ENCODE measurements at regions not wholly inside any gene's neighbourhood (a gene's known extent, or its start where the extent isn't known, plus 50 kb on each side); places are given as distances from the start of the nearest gene placed in this dataset.

- ChIA-PET POLR2A (no interaction called here), CTCF (interaction anchor here (0.7 kb wide), 1 partner anchor 26 kb away, joined by 3 read pairs; no protein-coding TSS in a partner anchor)
- no peak for DNase-seq (ENCODE audit: extremely low spot score)
- TF ChIP-seq, protein P1, sequence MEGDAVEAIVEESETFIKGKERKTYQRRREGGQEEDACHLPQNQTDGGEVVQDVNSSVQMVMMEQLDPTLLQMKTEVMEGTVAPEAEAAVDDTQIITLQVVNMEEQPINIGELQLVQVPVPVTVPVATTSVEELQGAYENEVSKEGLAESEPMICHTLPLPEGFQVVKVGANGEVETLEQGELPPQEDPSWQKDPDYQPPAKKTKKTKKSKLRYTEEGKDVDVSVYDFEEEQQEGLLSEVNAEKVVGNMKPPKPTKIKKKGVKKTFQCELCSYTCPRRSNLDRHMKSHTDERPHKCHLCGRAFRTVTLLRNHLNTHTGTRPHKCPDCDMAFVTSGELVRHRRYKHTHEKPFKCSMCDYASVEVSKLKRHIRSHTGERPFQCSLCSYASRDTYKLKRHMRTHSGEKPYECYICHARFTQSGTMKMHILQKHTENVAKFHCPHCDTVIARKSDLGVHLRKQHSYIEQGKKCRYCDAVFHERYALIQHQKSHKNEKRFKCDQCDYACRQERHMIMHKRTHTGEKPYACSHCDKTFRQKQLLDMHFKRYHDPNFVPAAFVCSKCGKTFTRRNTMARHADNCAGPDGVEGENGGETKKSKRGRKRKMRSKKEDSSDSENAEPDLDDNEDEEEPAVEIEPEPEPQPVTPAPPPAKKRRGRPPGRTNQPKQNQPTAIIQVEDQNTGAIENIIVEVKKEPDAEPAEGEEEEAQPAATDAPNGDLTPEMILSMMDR (IDR thresholded peaks at IDR 0.05; ENCODE audit: control extremely low read depth, extremely low read depth, low read depth, missing control alignments), result no peak
Observed at GRCh38 chr17:12485361-12485906, 180.3 kb upstream of the MYOCD start.

- CTCF ChIA-PET, result interaction anchor here (1.5 kb wide), 1 partner anchor 11 kb away, joined by 3 read pairs; no protein-coding TSS in a partner anchor
Observed at GRCh38 chr17:12489325-12489724, 176.4 kb upstream of the MYOCD start.

GRCh38 chr17:12492450-12492849, 173.2 kb upstream of the MYOCD start:
- ChIA-PET POLR2A (no interaction called here), CTCF (interaction anchor here (1.0 kb wide), 1 partner anchor 20 kb away, joined by 3 read pairs; no protein-coding TSS in a partner anchor)
- no peak for DNase-seq (ENCODE audit: extremely low spot score)
- TF ChIP-seq, protein P1 (IDR thresholded peaks at IDR 0.05; ENCODE audit: control extremely low read depth, extremely low read depth, low read depth, missing control alignments), result no peak

More at GRCh38 chr17:12489325-12489724, 176.4 kb upstream of the MYOCD start:
- TF ChIP-seq, protein P1 (IDR thresholded peaks at IDR 0.05; ENCODE audit: control extremely low read depth, extremely low read depth, low read depth, missing control alignments), result no peak
- POLR2A ChIA-PET, result no interaction called here
- DNase-seq (ENCODE audit: extremely low spot score), result no peak

- DNase-seq (ENCODE audit: extremely low spot score), result no peak
- ChIA-PET CTCF (no interaction called here), POLR2A (no interaction called here)
- TF ChIP-seq, protein P1 (IDR thresholded peaks at IDR 0.05; ENCODE audit: control extremely low read depth, extremely low read depth, low read depth, missing control alignments), result no peak
Observed at GRCh38 chr17:12505866-12506265, 159.8 kb upstream of the MYOCD start.

DNA sequence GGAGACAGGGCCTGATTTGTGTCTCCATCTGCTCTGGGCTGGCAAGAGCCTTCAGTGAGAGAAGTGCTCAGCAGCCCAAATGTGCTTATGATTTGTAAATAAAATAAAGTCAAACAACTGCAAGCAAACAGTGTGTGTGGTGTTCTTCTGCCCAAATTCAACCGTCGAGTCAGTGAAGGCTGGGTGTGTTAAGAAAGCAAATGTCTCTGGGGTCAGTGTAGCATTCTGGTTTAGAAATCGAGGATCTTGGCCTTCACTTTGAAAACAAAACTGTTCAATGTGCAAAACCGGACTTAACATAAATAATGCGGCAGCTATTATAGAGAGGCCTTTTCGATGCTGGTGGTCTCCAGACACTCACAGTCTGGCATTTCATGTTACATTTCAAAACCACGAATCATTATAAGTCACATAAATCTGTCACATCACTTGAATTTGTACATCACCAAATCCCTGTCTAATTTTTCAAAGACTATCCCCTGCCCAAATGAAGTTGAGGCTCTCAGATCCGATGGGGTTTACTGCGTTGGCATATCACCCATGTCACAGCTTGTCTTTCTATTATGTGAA, 158.6 kb upstream of the MYOCD start:
- TF ChIP-seq, protein P1 (IDR thresholded peaks at IDR 0.05; ENCODE audit: control extremely low read depth, extremely low read depth, low read depth, missing control alignments), result no peak
- ChIA-PET CTCF (interaction anchor here (1.1 kb wide), 1 partner anchor 38 kb away, joined by 3 read pairs; no protein-coding TSS in a partner anchor), POLR2A (no interaction called here)
- DNase-seq (ENCODE audit: extremely low spot score), result no peak

DNA sequence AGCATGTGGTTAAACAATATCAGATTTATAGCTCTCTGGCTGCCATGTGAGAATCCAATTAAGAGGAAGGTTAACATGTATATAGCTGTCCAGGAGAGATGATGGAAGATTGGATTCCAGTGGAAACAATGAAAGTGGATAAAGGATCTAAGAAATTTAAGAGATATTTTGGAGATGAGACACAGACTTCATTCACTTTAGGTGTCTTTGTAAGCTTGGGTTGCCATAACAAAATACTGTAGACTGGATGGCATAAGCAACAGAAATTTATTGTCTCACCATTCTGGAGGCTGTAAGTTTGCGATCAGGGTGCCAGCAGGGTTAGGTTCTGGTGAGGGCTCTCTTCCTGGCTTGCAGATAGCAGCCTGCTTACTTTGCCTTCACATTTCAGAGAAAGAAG, 155.9 kb upstream of the MYOCD start:
- CTCF ChIA-PET, result interaction anchor here (2.3 kb wide), 1 partner anchor 14 kb away, joined by 5 read pairs; no protein-coding TSS in a partner anchor
- TF ChIP-seq, protein P1 (IDR thresholded peaks at IDR 0.05; ENCODE audit: control extremely low read depth, extremely low read depth, low read depth, missing control alignments), result no peak
- DNase-seq (ENCODE audit: extremely low spot score), result no peak
- POLR2A ChIA-PET, result no interaction called here

Measured in GM10248 (cell line).